DOHH2 (cell line): ENCODE measurements at regions not wholly inside any gene's neighbourhood (a gene's known extent, or its start where the extent isn't known, plus 50 kb on each side); places are given as distances from the start of the nearest gene placed in this dataset.
"Not testable (repeated sequence)": the region's sequence is repeated elsewhere in the genome, so short reads cannot be mapped to it uniquely, and the experiment has no call there.

ENCODE experiments used
- H3F3A ChIP-seq: fragments of 200-600 bp; sonication (generic), shearing (Covaris generic); 2 replicates; pipeline ENCODE4 v1.6.0; 2016; ENCODE audit warnings: antibody characterized with exemption, mild to moderate bottlenecking; ENCODE audit not compliant: control insufficient read depth, insufficient read depth
- H3K27ac ChIP-seq: fragments of 200-600 bp; sonication (generic); 2 replicates; pipeline ENCODE4 v1.5.1; 2014; ENCODE audit warnings: low read depth, mild to moderate bottlenecking, low read length, moderate library complexity
- H3K27me3 ChIP-seq: fragments of 200-600 bp; sonication (generic); 2 replicates; pipeline ENCODE4 v1.6.1; 2014; ENCODE audit warnings: mild to moderate bottlenecking, low read length, mixed read lengths; ENCODE audit not compliant: control insufficient read depth
- H3K36me3 ChIP-seq: fragments of 200-600 bp; sonication (generic); 2 replicates; pipeline ENCODE4 v1.6.1; 2014; ENCODE audit warnings: mild to moderate bottlenecking, low read length, moderate library complexity, mixed read lengths; ENCODE audit not compliant: control insufficient read depth
- H3K4me1 ChIP-seq: fragments of 200-600 bp; sonication (generic); 2 replicates; pipeline ENCODE4 v1.6.1; 2014; ENCODE audit warnings: mild to moderate bottlenecking, low read length, mixed read lengths; ENCODE audit not compliant: control insufficient read depth
- H3K4me2 ChIP-seq: fragments of 200-600 bp; sonication (generic); 2 replicates; pipeline ENCODE4 v1.6.0; 2014; ENCODE audit warnings: mild to moderate bottlenecking, low read length, moderate library complexity
- H3K4me3 ChIP-seq: fragments of 200-600 bp; sonication (generic); 2 replicates; pipeline ENCODE4 v1.5.1; 2014; ENCODE audit warnings: mild to moderate bottlenecking, low read length, mixed read lengths
- H3K79me2 ChIP-seq: fragments of 200-600 bp; sonication (generic); 2 replicates; pipeline ENCODE4 v1.6.1; 2014; ENCODE audit warnings: mild to moderate bottlenecking, low read length, mixed read lengths; ENCODE audit not compliant: control insufficient read depth
- H3K9me2 ChIP-seq: fragments of 200-600 bp; sonication (generic); replicated peaks from 2 replicates; pipeline ENCODE4 v1.6.1; 2014; ENCODE audit warnings: mild to moderate bottlenecking, low read length, mixed read lengths; ENCODE audit not compliant: control insufficient read depth
- H3K9me3 ChIP-seq: fragments of 200-600 bp; sonication (generic); 2 replicates; pipeline ENCODE4 v1.6.1; 2014; ENCODE audit warnings: antibody characterized with exemption, low read length, mixed read lengths; ENCODE audit not compliant: control insufficient read depth, insufficient read depth
- H4K20me1 ChIP-seq: fragments of 200-600 bp; sonication (generic); 2 replicates; pipeline ENCODE4 v1.6.0; 2014; ENCODE audit warnings: low read depth, mild to moderate bottlenecking, antibody characterized with exemption, low read length, moderate library complexity; ENCODE audit not compliant: control insufficient read depth, insufficient read depth
- EZH2phosphoT487 ChIP-seq: fragments of 200-600 bp; sonication (generic); IDR thresholded peaks from 2 replicates; pipeline ENCODE4 v1.6.1; 2017; ENCODE audit warnings: borderline replicate concordance, mild to moderate bottlenecking, antibody characterized with exemption, low read length, moderate library complexity, mixed read lengths
- TF ChIP-seq, protein P1 (sequence below): fragments of 200-600 bp; sonication (generic); IDR thresholded peaks from one replicate; pipeline ENCODE4 v1.5.1; 2014; ENCODE audit warnings: antibody characterized with exemption, mild to moderate bottlenecking, low read depth, low read length; ENCODE audit not compliant: poor library complexity, severe bottlenecking

DNA sequence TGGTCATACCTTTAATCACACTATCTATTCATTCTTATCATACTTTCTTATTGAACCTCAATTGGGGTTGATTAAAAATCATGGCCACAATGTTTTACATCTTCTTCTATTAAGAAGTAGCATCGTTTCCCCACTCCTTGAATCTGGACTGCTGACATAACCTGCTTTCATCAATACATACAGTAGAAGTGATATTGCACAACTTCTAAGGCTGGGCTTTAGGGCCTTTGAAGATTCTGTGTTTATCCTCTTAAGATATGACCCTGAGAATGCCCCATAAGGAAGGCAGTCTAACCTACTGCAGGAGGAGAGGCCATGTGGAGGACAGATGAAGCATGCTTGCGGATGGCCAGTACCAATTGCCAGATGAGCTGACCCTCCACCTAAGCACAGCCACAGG lies 1142.8 kb upstream of the SEL1L start:
- H4K20me1 ChIP-seq, result no peaks in the 10 kb centered on the region
- H3K4me1 ChIP-seq, result no peaks in the 10 kb centered on the region
- no peak overlapping the region for H3K4me3 ChIP-seq
- H3K9me2 ChIP-seq, result no peaks in the 10 kb centered on the region
- no peak overlapping the region for H3K4me2 ChIP-seq
- 0 out of 2 replicates have a peak, but pooled peaks cover 2% of the 10 kb centered on the region for H3F3A ChIP-seq
- H3K79me2 ChIP-seq, result no peaks in the 10 kb centered on the region
- no peaks in the 10 kb centered on the region for H3K36me3 ChIP-seq
- no peak overlapping the region for H3K27ac ChIP-seq
- TF ChIP-seq, protein P1, sequence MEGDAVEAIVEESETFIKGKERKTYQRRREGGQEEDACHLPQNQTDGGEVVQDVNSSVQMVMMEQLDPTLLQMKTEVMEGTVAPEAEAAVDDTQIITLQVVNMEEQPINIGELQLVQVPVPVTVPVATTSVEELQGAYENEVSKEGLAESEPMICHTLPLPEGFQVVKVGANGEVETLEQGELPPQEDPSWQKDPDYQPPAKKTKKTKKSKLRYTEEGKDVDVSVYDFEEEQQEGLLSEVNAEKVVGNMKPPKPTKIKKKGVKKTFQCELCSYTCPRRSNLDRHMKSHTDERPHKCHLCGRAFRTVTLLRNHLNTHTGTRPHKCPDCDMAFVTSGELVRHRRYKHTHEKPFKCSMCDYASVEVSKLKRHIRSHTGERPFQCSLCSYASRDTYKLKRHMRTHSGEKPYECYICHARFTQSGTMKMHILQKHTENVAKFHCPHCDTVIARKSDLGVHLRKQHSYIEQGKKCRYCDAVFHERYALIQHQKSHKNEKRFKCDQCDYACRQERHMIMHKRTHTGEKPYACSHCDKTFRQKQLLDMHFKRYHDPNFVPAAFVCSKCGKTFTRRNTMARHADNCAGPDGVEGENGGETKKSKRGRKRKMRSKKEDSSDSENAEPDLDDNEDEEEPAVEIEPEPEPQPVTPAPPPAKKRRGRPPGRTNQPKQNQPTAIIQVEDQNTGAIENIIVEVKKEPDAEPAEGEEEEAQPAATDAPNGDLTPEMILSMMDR, result no peak
- TF ChIP-seq EZH2phosphoT487, result no peak
- H3K9me3 ChIP-seq, result peaks cover 4% of the 10 kb centered on the region; the same call in 1 of the 2 replicates
- no peaks in the 10 kb centered on the region for H3K27me3 ChIP-seq

DNA sequence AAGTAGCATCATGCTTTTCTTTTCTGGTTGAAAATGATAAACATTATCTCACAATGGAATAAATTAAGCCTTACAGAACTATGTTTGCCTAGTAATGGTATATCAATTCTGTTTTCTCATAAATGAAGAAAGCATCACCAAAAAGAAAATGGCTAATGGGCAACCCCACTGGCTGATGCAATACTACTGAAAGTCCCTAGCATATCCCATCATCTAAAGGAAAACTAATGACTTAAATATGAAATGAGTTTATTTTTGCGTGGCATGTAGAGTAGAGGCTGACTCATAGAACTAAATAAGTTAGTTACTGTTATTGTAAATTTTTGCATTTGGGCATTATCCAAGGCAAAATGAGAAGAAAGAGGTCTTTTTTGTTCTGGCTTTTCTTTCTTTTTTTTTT lies 1156.3 kb upstream of the SEL1L start:
- Histone ChIP-seq H3F3A (no peaks in the 10 kb centered on the region), H3K4me3 (no peak overlapping the region), H3K27me3 (no peaks in the 10 kb centered on the region), H3K36me3 (no peaks in the 10 kb centered on the region), H3K9me3 (no peaks in the 10 kb centered on the region), H3K9me2 (no peaks in the 10 kb centered on the region), H3K79me2 (no peaks in the 10 kb centered on the region), H3K4me2 (no peak overlapping the region), H3K4me1 (no peaks in the 10 kb centered on the region), H4K20me1 (no peaks in the 10 kb centered on the region), H3K27ac (no peak overlapping the region)
- no peak for TF ChIP-seq EZH2phosphoT487
- TF ChIP-seq, protein P1, result no peak

DNA sequence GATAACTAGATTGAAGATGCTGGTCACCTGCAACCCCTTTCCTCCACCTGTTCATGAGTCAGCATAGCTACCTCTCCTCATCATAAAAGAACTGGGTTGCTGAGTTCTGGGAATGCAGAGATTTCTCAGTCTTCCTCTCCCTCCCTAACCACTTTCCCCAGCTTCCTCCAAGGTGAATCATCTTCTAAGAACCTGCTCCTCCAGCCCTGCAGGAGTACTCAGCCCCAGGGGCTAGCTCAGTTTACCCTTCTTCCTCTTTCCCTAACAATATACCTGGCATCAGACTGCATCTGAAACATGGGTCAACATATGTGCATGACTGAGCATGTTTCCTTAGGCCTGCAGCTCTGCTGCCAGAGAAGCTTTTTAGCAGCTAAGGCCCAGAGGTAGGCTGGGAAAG lies 1157.5 kb upstream of the SEL1L start:
- not testable (repeated sequence) for H4K20me1 ChIP-seq, H3F3A ChIP-seq

DNA sequence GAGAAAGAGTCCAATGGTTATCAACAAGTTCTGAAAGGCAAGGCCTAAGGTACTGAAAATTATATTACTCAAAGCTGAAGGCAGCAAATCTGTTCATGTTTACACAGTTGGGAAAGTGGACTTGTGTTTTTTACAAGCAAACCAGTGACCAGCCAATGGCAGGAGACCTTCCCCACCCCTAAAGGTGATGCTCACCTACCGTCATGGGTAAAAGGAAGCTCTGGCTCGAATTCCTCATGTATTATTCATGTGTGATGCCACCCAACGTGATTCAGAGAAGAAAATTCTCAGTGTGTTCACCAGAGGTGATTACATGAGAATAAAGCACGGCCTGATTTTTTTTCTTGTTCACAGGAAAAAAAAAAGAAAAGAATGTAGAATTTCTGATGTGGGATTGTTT lies 1161.2 kb upstream of the SEL1L start:
- Histone ChIP-seq H3K4me2 (no peak overlapping the region), H3F3A (no peaks in the 10 kb centered on the region), H4K20me1 (no peaks in the 10 kb centered on the region), H3K27ac (no peak overlapping the region), H3K9me2 (no peaks in the 10 kb centered on the region), H3K9me3 (no peaks in the 10 kb centered on the region), H3K4me1 (no peaks in the 10 kb centered on the region), H3K27me3 (no peaks in the 10 kb centered on the region), H3K4me3 (no peak overlapping the region), H3K36me3 (no peaks in the 10 kb centered on the region), H3K79me2 (no peaks in the 10 kb centered on the region)
- no peak for TF ChIP-seq EZH2phosphoT487
- TF ChIP-seq, protein P1, result no peak

More for the DNA sequence above, 1157.5 kb upstream of the SEL1L start:
- H3K27me3 ChIP-seq, H3K4me1 ChIP-seq, H3K4me2 ChIP-seq, H3K4me3 ChIP-seq, H3K9me3 ChIP-seq, H3K27ac ChIP-seq, H3K79me2 ChIP-seq, H3K36me3 ChIP-seq, H3K9me2 ChIP-seq: not testable (repeated sequence)
